HG02759 (cell line): ENCODE measurements at regions not wholly inside any gene's neighbourhood (a gene's known extent, or its start where the extent isn't known, plus 50 kb on each side); places are given as distances from the start of the nearest gene placed in this dataset.

ENCODE experiments used
- ATAC-seq: cut with Tn5 transposase; IDR thresholded peaks from one replicate; pipeline ENCODE4 v1.9.1; 2021; ENCODE audit warnings: mild to moderate bottlenecking, moderate library complexity; ENCODE audit not compliant: unreplicated experiment

- ATAC-seq: no peak
These were observed 70.6 kb upstream of the CTDP1 start for GRCh38 chr18:79608999-79609461.

GRCh38 chr18:79609841-79610281 lies 69.7 kb upstream of the CTDP1 start:
- ATAC-seq: no peak

- ATAC-seq: no peak
These were observed 69.1 kb upstream of the CTDP1 start for GRCh38 chr18:79610461-79611039.

GRCh38 chr18:79611040-79611681 lies 68.4 kb upstream of the CTDP1 start:
- ATAC-seq: no peak

GRCh38 chr18:79612291-79613108 lies 67.1 kb upstream of the CTDP1 start:
- ATAC-seq: no peak

GRCh38 chr18:79613186-79613931 lies 66.2 kb upstream of the CTDP1 start:
- ATAC-seq: no peak

GRCh38 chr18:79614211-79614955 lies 65.2 kb upstream of the CTDP1 start:
- ATAC-seq: no peak

GRCh38 chr18:79615091-79615490 lies 64.5 kb upstream of the CTDP1 start:
- ATAC-seq: no peak

GRCh38 chr18:79615586-79615985 lies 64.0 kb upstream of the CTDP1 start:
- no peak for ATAC-seq

GRCh38 chr18:79616651-79617510 lies 62.7 kb upstream of the CTDP1 start:
- no peak for ATAC-seq

- ATAC-seq: no peak
These were observed 61.8 kb upstream of the CTDP1 start for GRCh38 chr18:79617511-79618500.

GRCh38 chr18:79620576-79621165 lies 58.9 kb upstream of the CTDP1 start:
- ATAC-seq: no peak

GRCh38 chr18:79621501-79621900 lies 58.1 kb upstream of the CTDP1 start:
- ATAC-seq: no peak

- ATAC-seq: no peak
These were observed 57.6 kb upstream of the CTDP1 start for GRCh38 chr18:79622004-79622403.

GRCh38 chr18:79624356-79625170 lies 55.0 kb upstream of the CTDP1 start:
- ATAC-seq: peak; percentile 37

GRCh38 chr18:79625195-79625923 lies 54.2 kb upstream of the CTDP1 start:
- peak; percentile 92 for ATAC-seq
